HG03045 (cell line): ENCODE measurements at regions not wholly inside any gene's neighbourhood (a gene's known extent, or its start where the extent isn't known, plus 50 kb on each side); places are given as distances from the start of the nearest gene placed in this dataset.
"Not testable (repeated sequence)": the region's sequence is repeated elsewhere in the genome, so short reads cannot be mapped to it uniquely, and the experiment has no call there.

Source experiments
- ATAC-seq: cut with Tn5 transposase; IDR thresholded peaks from one replicate; pipeline ENCODE4 v1.9.1; 2021; ENCODE audit warnings: mild to moderate bottlenecking, moderate library complexity; ENCODE audit not compliant: unreplicated experiment

DNA sequence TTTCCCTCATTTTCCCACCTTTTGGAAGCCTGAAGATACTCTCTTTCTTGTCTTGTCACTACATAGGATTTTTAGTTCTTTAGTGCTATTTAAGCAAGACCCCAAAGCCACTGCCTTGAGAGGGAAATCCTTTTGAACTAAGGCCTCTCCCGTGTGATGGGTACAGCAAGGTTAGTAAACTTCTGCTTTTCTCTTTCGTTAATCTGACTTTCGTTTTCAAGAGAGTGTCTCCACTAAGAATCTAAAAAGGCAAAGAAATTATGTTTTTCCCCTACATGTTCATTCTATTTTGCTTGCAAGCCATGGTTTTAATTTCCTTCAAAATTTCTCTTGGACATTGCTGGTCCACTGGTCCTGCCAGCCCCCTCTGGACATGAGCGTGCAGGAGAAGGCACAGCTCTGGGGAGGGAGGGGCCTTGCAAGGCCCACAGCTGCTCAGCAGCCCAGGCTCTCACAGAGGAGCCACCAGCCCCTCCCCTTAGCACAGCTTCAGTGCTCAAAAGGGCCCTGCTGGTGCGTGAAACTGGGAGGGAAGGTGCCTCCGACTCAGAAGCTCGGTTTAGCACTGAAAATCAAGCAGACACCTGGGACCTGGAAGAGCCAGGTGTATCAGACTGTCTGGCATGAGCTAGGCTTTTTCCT lies 210.9 kb upstream of the GALNT2 start:
- peak; percentile 95 for ATAC-seq

DNA sequence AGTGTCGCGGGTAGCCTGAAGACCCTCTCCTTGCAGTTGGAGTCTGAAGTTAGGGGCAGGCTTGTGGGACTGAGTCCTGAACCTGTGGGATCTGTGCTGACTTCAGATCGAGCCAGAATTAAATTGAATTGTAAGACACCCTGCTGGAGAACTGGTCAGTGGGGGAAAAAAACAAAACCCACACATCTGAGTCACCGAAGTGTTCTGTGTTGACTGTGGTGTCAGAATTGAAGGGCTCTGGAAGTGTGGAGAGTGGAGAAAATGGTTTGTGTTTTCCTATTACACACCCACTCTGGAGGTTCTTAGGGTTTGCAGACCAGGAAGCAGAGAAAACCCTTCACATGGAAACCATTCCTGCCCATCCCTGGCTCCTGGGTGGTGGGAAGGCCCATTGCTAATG lies 209.5 kb upstream of the GALNT2 start:
- ATAC-seq, result no peak

DNA sequence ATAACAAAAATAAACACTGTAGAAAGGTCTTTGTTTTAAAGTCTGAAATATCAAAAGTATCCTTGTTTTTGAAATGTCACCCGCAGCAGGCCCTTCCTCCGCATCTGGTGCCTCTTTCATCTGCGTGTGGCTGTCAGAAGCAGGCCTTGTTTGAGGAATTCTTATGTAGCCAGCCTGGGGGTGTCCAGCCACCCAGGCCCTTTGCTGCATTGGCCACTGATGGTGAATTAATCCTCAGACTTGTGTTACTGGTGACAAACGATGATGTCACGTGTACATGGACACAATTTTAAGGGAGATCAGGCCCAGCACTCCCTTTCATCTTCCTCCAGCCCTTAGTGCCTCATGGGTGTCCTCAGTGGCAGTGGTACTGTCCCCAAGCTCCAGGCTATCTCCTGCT lies 208.0 kb upstream of the GALNT2 start:
- ATAC-seq, result no peak

DNA sequence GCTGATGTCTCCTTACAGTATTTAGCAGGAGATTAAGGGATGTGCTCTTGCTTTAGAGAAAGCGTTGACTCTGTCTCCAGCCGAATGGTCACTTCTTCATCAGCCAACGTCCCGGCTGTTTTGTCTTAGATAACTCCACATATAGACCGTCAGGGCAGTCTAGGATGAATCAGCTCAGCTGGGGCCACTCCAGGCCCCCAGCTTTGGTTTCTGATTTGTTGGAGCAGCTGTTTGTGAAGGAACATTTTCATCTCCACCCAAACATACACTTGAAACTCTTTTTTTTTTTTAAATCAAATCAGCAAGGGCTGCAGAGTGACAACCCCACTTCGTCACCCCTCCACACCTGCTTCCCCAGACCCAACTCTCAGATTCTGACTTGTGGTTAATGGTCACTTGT lies 206.1 kb upstream of the GALNT2 start:
- no peak for ATAC-seq

DNA sequence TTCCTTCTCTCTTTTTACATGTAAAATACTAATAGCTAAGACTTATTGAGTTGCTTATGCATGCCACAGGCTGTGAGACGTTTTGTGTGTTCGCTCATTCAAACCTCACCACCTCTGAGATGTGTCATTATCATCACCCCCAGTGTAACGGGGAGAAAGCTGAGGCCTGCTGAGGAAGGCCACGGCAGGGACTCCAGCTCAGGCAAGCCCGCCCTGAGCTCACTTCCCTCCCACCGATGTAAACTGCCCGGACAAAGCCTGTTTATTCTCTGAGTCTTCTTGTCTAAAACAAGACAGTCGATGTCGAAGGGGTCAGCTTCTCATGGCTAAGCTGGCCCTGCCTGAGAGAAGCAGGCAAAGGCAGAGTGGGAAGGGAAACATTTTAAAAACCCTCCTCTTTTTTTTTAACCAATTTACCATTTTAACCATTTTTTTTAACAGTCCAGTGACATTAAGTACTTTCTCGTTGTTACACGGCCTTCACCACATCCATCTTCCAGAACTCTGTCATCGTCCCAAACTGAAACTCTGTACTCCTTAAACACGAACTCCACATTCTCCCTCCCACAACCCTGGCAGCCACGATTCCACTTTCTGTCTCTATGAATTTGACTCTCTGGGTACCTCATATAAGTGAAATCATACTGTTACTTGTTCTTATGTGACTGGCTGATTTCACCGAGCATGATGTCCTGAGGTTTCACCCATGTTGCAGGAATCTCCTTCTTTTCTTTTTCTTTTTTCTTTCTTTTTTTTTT lies 204.8 kb upstream of the GALNT2 start:
- ATAC-seq, result no peak

DNA sequence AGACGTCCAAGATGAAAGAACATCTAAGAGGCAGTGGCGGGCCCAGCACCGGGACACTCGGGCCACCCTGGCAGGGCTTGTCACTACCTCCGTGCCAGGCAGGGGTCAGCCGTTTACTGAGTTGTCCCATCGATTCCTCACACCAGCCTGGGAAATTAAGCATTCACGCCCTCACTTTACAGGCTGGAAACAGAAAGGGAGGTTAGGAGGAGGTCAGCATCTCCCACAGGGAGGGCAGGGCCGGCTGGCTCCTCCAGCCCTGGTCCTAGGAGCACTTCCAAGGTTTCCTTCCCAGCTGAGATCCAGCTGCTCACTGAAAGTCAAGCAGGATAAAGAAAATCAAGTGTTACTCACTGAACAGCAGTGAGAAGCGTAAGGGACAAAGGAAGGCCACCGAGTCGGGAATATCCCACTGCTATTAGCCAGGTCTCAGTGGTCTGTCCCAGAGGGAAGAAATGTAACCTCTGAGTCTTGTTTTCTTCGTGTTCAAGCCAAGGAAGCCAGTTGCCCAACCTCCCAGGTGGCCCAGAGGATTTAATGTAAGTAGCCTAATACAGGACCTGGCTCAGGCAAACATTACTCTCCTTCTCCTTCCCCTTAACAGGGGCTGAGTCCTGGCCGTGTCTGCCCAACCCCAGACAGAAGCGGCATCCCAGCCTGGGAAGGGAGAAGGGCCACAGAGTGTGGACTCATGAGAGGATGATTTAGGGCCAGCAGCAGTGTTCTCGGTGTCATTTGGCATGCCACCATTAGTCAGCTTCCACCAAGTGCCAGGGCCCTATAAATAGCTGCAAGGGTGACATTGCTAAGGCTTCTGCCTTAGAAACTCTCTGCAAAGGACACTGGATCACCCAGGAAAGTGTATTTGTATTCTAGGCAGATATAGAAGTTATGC lies 203.1 kb upstream of the GALNT2 start:
- no peak for ATAC-seq

DNA sequence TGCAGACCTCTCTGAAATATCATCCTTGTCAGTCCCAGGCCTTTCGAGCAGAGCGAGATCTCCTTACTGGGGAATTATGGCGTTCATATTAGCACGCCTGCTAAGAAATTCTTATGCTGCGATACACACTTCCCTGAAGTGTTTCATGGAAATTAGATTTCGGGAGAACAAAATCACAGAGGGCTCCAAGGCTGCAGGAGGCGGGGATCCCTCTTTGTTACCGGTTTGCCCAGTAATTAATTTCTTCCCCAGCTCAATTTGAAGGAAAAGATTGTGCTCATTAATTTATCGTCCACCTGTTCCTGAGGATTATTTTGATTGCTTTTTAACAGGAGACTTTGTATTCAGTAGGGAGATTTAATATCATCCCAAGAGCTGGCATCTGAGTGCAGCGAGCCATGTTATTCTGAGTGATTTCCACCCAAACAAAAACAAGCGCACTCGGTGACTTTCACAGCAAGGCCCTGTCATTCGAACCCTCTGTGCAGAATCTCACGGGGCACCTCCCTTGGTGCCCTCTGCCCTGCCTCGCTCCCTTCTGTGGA lies 202.3 kb upstream of the GALNT2 start:
- ATAC-seq, result no peak

DNA sequence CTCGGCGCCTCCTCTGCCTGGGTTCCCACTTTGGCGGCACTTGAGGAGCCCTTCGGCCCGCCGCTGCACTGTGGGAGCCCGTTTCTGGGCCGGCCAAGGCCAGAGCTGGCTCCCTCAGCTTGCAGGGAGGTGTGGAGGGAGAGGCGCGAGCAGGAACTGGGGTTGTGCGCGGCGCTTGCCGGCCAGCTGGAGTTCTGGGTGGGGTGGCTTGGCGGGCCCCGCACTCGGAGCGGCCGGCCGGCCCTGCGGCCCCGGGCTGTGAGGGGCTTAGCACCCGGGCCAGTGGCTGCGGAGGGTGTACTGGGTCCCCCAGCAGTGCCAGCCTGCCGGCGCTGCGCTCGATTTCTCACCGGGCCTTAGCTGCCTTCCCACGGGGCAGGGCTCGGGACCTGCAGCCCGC lies 201.7 kb upstream of the GALNT2 start:
- not testable (repeated sequence) for ATAC-seq

DNA sequence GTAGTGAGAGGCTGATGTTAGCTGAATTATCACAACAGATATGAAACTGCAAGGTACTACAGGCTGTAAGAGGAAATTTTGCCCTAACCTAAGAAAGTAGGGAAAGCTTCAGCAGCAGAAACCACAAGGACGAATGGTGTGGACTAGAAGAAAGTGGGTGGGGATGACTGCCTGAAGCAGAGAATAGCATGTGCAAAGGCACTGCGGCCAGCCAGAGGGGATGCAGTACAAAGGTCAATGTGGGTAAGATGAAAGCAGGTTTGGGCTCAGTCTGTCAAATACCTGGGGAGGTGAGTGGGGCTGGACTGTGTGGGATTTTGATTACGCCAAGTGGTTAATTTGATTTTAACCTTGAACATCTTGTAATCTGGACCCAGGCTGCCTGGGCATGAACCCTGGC lies 199.3 kb upstream of the GALNT2 start:
- no peak for ATAC-seq

DNA sequence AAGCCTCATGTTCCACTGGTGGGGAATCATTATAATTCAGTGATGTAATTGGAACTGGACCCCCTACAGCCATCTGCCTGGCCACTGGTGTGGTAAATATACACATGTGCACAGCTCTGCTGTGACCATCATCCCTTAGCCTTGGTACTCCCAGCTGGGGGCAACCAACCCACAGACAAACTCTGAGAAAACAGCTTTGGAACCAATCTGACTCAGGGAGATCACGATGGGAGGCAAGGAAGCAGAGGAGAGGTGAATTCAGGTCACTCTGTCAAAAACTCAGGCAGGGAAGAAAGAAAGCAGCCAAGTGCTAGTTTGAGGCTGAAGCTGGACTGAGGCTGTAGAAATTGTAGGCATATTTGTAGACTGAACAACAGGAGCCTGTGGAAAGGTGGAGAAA lies 197.8 kb upstream of the GALNT2 start:
- ATAC-seq, result no peak

DNA sequence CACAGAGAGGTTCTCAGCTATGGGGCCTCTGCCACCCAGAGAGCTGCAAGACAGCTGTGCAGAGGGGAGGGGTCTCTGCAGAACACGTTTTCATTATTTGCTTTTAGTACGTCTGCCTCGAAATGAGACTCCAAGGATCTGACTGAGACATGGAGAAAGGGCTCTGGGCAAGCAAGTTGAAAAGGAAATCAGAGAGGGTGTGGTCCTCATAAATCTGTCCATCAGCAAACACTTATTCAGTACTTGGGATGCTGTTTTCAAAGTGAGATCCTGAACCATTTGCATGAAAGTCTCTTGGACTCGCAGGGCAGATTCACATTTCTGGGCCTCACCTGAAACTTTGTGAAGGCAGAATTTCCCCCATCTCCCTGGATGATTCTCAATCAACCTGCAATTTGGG lies 197.4 kb upstream of the GALNT2 start:
- ATAC-seq, result no peak

DNA sequence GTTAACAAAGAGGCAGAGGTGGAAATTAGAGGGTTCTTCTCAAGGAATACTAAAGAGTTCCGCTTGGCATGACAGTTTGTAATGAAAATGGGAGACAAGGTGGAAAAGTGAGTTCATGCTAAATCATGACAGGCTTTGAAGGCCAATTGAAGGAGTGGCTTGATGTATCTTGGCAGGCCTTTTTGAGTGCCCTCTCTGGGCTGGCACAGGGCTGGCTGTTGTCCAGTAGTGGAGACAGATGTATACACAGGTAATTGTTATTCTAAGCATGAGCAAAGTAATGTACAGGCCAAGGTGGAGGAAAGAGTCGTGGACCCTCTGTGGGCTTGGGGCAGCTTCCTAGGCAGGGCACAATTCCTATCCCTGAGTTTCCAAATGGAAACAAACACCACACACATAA lies 196.7 kb upstream of the GALNT2 start:
- ATAC-seq, result no peak

DNA sequence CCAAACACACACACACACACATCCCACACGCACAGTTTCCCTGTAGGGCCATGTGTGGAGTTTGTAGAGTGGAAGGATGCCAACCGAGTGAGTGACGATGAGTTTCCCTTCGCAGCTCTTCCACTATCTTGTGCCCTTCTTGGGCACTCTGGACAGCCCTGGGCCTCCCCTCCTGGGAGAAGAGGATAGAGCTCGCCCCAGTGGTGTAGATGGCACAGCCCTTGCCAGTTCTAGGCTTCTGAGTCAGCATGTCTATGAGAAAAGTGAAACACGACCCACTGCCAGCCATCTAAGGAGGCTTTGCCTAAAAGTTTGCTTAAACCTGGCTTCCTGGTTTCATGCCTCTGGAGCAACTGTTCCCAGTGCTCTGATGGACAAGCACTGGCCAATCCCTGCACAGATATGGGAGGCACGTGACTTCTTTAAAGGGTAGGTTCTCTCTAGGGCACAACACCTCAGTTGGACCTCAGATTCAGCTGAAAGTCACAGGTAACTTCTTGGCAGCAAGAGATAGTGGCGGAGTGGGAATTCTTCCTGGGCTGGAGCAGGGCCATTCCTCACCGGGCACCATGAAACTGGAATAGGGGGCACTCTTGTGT lies 195.9 kb upstream of the GALNT2 start:
- ATAC-seq, result no peak

DNA sequence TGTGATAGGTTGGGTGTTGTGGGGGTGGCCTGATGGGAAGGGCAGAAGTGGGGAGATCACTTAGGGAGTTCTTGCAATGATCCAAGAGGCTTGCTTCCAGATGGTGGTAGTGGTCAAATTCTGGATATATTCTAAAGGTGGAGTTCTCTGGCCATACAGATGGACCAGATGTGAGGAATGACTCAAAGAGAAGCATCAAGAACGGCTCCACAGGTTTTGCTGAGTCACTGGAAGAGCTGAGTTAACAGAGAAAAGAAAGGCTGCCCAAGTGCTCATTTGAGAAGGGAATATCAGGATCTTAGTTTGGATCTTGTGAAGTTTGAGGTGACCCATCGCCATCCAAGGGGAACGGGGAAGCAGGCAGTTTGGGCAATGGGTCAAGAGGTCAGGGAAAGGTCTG lies 192.9 kb upstream of the GALNT2 start:
- no peak for ATAC-seq

DNA sequence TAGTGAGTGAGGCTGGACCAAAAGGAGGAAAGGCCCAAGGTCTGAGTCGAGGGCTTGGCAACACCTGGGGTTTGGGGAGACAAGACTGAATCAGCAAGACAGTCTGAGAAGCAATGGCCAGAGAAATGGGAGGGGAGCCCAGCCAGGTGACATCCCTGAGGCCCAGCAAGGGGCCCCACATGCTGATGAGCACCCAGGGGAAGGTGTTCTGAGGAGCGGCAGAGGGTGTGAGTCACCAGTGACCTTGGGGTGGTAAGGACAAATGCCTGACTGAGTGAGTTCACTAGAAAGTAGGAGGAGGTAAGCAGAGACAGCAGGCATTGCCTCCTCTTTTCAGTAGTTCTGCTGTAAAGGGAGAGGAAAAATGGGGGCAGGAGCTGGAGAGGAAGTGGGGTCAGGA lies 192.4 kb upstream of the GALNT2 start:
- no peak for ATAC-seq

DNA sequence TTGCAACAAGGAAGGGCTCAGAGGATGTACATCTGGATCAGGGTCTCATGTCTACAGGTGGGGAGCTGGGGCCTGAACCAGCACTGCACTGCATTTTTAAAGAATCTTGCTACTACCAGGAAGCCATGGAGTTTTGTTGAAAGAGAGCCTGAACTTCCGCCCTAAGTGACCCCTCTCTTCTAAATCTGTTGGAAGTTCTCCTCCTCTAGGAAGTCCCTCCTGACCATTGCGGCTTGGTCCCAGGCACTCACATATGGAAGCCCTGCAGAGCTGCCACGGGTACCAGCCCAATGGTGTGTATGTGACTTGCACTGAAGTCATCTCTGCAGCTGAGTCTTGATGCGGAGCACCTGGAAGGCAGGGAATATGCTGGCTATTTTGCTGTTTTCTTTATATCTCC lies 192.0 kb upstream of the GALNT2 start:
- ATAC-seq, result no peak

DNA sequence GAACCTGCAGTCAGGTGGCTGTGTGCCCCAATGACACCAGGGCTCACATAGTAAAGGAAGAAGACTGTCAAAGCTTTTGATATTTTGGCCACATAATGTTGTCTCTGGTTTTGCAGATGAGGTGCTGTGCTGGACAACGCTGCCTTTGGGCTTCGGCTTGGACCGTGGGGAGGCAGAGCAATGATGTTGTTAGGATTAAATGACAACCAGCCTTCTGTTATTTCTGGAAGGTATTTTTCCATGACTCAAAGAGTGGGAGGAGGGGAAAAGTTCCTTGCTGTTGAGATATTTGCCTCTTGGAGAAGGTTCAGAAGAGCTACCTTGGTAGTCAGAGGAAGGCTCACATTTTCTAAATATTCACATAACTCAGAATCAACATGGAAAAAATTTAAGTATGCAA lies 187.3 kb upstream of the GALNT2 start:
- no peak for ATAC-seq

DNA sequence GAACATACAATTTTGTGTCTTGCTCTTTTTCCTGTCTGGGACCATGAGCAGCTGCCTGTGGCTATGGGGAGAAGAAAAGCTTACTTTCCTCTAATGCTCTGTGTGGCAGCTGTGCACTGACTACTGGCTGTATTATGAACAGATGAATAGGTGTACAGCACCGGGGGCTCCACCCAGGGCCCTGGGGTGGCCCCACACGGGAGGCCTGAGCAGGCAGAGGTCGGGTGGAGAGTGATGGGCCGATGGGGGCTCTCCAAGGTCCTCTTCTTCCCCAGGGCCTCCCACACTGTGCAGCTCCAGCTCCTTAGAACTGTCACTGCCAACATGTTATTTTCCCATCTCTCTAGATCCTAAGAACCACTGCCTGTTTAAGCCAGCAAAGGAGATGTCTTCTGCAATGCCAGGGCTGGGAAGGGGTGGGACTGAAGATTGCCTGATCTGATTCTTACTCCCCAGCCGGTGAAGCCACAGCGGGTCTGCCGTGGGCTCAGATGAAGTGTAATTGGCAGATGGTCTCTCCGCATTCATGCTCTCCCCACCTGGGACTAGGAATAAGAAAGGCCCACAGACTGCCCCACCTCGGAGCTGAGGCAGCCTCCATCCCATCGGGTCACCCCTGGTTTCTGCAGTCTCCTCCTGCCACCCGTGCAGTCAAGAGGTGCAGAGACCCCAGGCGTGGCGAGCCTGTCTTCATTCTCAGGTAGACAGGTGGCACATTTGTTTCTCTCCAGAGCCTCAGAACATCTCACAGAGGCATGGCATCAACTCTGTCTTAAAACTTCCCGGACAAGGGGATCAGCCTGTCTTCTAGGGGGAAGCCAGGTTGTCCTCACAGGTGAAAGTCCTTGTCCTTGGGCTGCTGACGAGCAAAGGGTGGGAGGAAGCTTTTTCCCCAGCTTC lies 186.5 kb upstream of the GALNT2 start:
- no peak for ATAC-seq

DNA sequence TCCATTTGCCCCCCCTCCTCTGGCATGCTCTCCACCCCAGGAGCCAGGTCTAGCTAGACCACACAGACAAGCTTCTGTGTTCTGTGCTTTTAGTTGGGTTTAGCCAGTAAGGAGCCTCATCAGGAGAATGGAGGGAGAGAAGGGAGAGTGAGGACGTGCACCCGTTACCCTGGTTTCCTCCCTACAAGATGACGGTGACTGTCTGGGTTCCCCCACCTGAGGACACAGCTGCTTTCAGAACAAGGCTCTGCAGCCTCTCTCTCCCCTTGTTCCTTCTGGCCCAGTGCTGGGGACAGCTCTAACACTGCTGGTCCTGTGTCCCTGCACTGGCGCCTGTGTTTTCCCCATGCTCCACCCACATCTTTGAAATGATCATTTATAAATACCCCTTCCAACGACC lies 184.4 kb upstream of the GALNT2 start:
- no peak for ATAC-seq
